ENCODE measurements at regions not wholly inside any gene's neighbourhood (a gene's known extent, or its start where the extent isn't known, plus 50 kb on each side); places are given as distances from the start of the nearest gene placed in this dataset.

GRCh38 chr7:17524746-17525145 is 226.3 kb downstream of the AHR start:
- no peak for DNase-seq (ENCODE audit: low read depth)
- H3K4me3 ChIP-seq (ENCODE audit: low read length): no peak overlapping the region
- TF ChIP-seq, protein P1, sequence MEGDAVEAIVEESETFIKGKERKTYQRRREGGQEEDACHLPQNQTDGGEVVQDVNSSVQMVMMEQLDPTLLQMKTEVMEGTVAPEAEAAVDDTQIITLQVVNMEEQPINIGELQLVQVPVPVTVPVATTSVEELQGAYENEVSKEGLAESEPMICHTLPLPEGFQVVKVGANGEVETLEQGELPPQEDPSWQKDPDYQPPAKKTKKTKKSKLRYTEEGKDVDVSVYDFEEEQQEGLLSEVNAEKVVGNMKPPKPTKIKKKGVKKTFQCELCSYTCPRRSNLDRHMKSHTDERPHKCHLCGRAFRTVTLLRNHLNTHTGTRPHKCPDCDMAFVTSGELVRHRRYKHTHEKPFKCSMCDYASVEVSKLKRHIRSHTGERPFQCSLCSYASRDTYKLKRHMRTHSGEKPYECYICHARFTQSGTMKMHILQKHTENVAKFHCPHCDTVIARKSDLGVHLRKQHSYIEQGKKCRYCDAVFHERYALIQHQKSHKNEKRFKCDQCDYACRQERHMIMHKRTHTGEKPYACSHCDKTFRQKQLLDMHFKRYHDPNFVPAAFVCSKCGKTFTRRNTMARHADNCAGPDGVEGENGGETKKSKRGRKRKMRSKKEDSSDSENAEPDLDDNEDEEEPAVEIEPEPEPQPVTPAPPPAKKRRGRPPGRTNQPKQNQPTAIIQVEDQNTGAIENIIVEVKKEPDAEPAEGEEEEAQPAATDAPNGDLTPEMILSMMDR (conservative IDR thresholded peaks at IDR 0.05; ENCODE audit: low read depth, low read length): no peak

DNA sequence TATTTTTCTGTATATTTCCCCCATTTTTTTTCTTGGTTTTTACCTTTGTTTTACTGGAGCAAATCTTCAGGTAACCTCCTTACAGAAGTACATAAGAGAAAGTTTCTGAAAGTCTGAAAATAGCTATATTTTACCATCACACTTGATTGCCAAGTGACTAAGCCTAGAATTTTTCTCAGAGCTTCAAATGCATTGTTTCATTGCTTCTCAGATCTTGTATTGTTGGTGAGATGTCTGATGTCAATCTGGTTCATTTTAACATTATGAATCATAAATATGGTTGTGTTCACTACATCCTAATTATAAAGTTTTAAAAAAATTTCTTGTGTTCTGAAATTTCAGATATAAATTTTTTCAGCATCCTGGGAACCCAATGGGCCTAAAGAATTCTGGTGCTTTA is 228.2 kb downstream of the AHR start:
- TF ChIP-seq, protein P1 (conservative IDR thresholded peaks at IDR 0.05; ENCODE audit: low read depth, low read length): no peak
- H3K4me3 ChIP-seq (ENCODE audit: low read length): no peak overlapping the region
- no peak for DNase-seq (ENCODE audit: low read depth)

DNA sequence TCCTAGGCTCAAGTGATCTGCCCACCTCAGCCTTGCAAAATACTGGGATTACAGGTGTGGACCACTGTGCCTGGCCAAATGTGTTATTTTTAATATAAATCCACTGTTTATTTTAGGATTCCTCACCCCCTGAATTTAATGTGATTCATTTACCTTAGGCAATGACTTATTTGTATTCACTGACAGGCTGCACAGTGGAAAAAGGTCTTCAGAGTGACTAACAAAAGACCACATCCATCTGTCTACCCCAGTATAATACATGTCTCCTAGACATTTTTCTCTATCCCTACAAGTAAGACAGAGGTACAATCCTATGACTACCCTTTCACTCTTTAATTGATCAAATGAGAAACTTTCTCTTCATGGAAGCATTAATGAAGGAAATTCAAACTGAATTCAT is 230.2 kb downstream of the AHR start:
- TF ChIP-seq, protein P1 (conservative IDR thresholded peaks at IDR 0.05; ENCODE audit: low read depth, low read length): no peak
- no peak for DNase-seq (ENCODE audit: low read depth)
- H3K4me3 ChIP-seq (ENCODE audit: low read length): no peak overlapping the region

GRCh38 chr7:17530244-17530643 is 231.8 kb downstream of the AHR start:
- no peak overlapping the region for H3K4me3 ChIP-seq (ENCODE audit: low read length)
- TF ChIP-seq, protein P1 (conservative IDR thresholded peaks at IDR 0.05; ENCODE audit: low read depth, low read length): no peak
- no peak for DNase-seq (ENCODE audit: low read depth)

DNA sequence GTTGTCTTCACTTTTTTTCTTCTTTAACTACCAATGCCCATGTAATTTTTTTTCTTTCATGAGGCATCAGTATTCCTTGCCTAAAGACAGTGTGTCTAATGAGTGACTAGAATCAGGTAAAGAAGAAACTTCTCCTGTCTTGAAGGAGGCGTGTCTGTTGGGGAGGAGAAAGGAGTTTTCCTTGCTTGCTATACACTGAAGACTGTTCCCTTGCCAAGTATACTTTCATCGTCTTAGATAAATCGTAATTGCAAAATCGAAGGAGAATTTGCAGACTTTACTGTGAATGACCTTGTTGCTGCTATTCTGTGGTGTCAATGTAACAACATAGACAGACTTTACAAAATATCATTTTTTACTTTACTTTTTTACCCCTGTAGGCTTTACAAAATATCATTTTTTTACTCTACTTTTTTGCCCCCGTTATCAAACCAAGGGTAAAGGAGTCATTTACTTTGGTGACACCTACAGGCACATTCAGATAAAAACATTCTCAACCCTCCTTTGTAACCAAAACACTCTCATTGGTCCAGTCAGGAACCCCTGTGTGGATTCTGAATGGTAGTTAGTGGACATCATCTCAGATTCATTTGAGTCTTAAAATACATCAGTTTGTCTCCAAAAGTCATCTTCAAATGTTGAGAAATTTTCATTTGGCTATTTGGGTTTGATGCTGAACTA is 232.4 kb downstream of the AHR start:
- TF ChIP-seq, protein P1 (conservative IDR thresholded peaks at IDR 0.05; ENCODE audit: low read depth, low read length): peak; percentile 34
- H3K4me3 ChIP-seq (ENCODE audit: low read length): no peak overlapping the region
- DNase-seq (ENCODE audit: low read depth): no peak

GRCh38 chr7:17532861-17533404 is 234.5 kb downstream of the AHR start:
- no peak for DNase-seq (ENCODE audit: low read depth)
- H3K4me3 ChIP-seq (ENCODE audit: low read length): no peak overlapping the region
- TF ChIP-seq, protein P1 (conservative IDR thresholded peaks at IDR 0.05; ENCODE audit: low read depth, low read length): no peak

DNA sequence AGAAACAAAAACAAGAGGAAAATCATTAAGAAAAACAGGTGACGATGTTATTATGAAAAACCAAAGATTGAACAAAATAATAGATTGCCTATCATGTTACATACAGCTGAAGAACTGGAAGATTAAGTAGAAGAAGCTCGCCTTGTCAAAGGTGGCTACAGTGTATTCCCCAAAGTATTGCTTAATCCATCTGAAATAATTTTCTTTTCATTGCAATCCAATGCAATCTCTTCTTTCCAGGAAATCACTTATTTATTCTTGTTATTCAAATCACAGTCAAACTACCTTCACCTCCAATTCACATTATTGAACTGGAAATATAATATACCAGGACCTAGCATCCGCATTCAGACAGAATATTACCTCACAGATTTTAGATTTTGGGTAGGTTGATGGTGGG is 235.9 kb downstream of the AHR start:
- TF ChIP-seq, protein P1 (conservative IDR thresholded peaks at IDR 0.05; ENCODE audit: low read depth, low read length): no peak
- no peak for DNase-seq (ENCODE audit: low read depth)
- H3K4me3 ChIP-seq (ENCODE audit: low read length): no peak overlapping the region

Measured in retinal pigment epithelial cell (primary cell).